Uterus (tissue), 3 donors: ENCODE measurements at regions not wholly inside any gene's neighbourhood (a gene's known extent, or its start where the extent isn't known, plus 50 kb on each side); places are given as distances from the start of the nearest gene placed in this dataset.

Source experiments
- DNase-seq, 2 donors: peaks; one replicate each; pipeline ENCODE4 v3.0.0-alpha.2; 2019 to 2020
- H3K27ac ChIP-seq, 2 donors: fragments of 200-600 bp; sonication (generic); 1 replicate in 1 of 2; 2 replicates in 1 of 2; pipeline ENCODE4 v1.5.1; 2016 to 2018
- H3K27me3 ChIP-seq, 2 donors: fragments of 200-600 bp; sonication (generic); one replicate each; pipeline ENCODE4 v1.5.1; 2018 to 2019; ENCODE audit warnings: control low read depth in 1 of 2
- H3K36me3 ChIP-seq, 2 donors: fragments of 200-600 bp; sonication (generic); one replicate each; pipeline ENCODE4 v1.5.1; 2019; ENCODE audit warnings: control low read depth in 1 of 2
- H3K4me1 ChIP-seq, 2 donors: fragments of 200-600 bp; sonication (generic); one replicate each; pipeline ENCODE4 v1.5.1; 2018 to 2019; ENCODE audit warnings: control low read depth in 1 of 2
- H3K4me3 ChIP-seq, 2 donors: fragments of 200-600 bp; sonication (generic); 1 replicate in 1 of 2; 2 replicates in 1 of 2; pipeline ENCODE4 v1.5.1; 2018 to 2019; ENCODE audit warnings: mild to moderate bottlenecking in 1 of 2
- H3K9me3 ChIP-seq, 2 donors: fragments of 200-600 bp; sonication (generic); one replicate each; pipeline ENCODE4 v1.5.1; 2019; ENCODE audit warnings: control low read depth in 1 of 2
- CTCF ChIP-seq, 4 experiments: fragments of 200-600 bp in 2 of 4; fragments of 450-650 bp in 2 of 4; sonication (generic) in 2 of 4; IDR thresholded peaks; one replicate each; pipeline ENCODE4 v1.5.1; 2016 to 2019; ENCODE audit warnings: antibody characterized with exemption in 4 of 4, mild to moderate bottlenecking in 2 of 4, moderate library complexity in 1 of 4
- POLR2A ChIP-seq, 2 donors: fragments of 450-650 bp; IDR thresholded peaks; one replicate each; pipeline ENCODE4 v1.6.1; 2016; ENCODE audit warnings: antibody characterized with exemption in 2 of 2, mild to moderate bottlenecking in 1 of 2, moderate library complexity in 1 of 2
- intact Hi-C: fragments of 100-400 bp; cut with DNase I; formaldehyde crosslinking; loops from one replicate; pipeline ENCODE4 v1.15.1; 2023; ENCODE audit warnings: low total_unique reads
- donor health status: DM: yes; HTN: yes; CAD: no.

GRCh38 chr2:196362973-196363549 is 191.7 kb upstream of the STK17B start:
- DNase-seq: no peak
- no peaks in the 10 kb centered on the region for H3K4me1 ChIP-seq
- H3K9me3 ChIP-seq: no peaks in the 10 kb centered on the region
- no peak for TF ChIP-seq POLR2A (IDR thresholded peaks at IDR 0.05)
- no peak for TF ChIP-seq CTCF (IDR thresholded peaks at IDR 0.05)
- H3K27ac ChIP-seq: no peak overlapping the region
- H3K4me3 ChIP-seq: no peak overlapping the region
- no peaks in the 10 kb centered on the region for H3K36me3 ChIP-seq
- no peaks in the 10 kb centered on the region for H3K27me3 ChIP-seq
- intact Hi-C loops: no loop called here

- H3K36me3 ChIP-seq: no peaks in the 10 kb centered on the region
- intact Hi-C loops: no loop called here
- no peaks in the 10 kb centered on the region for H3K9me3 ChIP-seq
- H3K4me1 ChIP-seq: no peaks in the 10 kb centered on the region
- no peak for DNase-seq
- no peaks in the 10 kb centered on the region for H3K27me3 ChIP-seq
- H3K4me3 ChIP-seq: no peak overlapping the region
- no peak for TF ChIP-seq POLR2A (IDR thresholded peaks at IDR 0.05)
- TF ChIP-seq CTCF (IDR thresholded peaks at IDR 0.05): no peak
- no peak overlapping the region for H3K27ac ChIP-seq
These were observed 193.8 kb upstream of the STK17B start for GRCh38 chr2:196365145-196365544.

- H3K4me1 ChIP-seq: no peaks in the 10 kb centered on the region
- H3K36me3 ChIP-seq: no peaks in the 10 kb centered on the region
- no peak overlapping the region for H3K4me3 ChIP-seq
- no peak overlapping the region for H3K27ac ChIP-seq
- intact Hi-C loops: no loop called here
- no peaks in the 10 kb centered on the region for H3K9me3 ChIP-seq
- DNase-seq: no peak
- no peak for TF ChIP-seq POLR2A (IDR thresholded peaks at IDR 0.05)
- no peak for TF ChIP-seq CTCF (IDR thresholded peaks at IDR 0.05)
- H3K27me3 ChIP-seq: no peaks in the 10 kb centered on the region
These were observed 194.5 kb upstream of the STK17B start for GRCh38 chr2:196365923-196366322.

GRCh38 chr2:196367633-196368032 is 196.3 kb upstream of the STK17B start:
- intact Hi-C loops: no loop called here
- Histone ChIP-seq H3K9me3 (no peaks in the 10 kb centered on the region), H3K4me1 (no peaks in the 10 kb centered on the region), H3K27me3 (no peaks in the 10 kb centered on the region), H3K4me3 (no peak overlapping the region), H3K36me3 (no peaks in the 10 kb centered on the region), H3K27ac (no peak overlapping the region)
- no peak for DNase-seq
- TF ChIP-seq CTCF (IDR thresholded peaks at IDR 0.05) (no peak), POLR2A (IDR thresholded peaks at IDR 0.05) (no peak)

GRCh38 chr2:196368546-196369225 is 197.3 kb upstream of the STK17B start:
- no peak for DNase-seq
- H3K27me3 ChIP-seq: no peaks in the 10 kb centered on the region
- H3K4me1 ChIP-seq: no peaks in the 10 kb centered on the region
- intact Hi-C loops: no loop called here
- H3K27ac ChIP-seq: no peak overlapping the region
- no peaks in the 10 kb centered on the region for H3K36me3 ChIP-seq
- H3K4me3 ChIP-seq: no peak overlapping the region
- no peaks in the 10 kb centered on the region for H3K9me3 ChIP-seq
- TF ChIP-seq POLR2A (IDR thresholded peaks at IDR 0.05) (no peak), CTCF (IDR thresholded peaks at IDR 0.05) (no peak)
